AG04450 (cell line): ENCODE measurements at regions not wholly inside any gene's neighbourhood (a gene's known extent, or its start where the extent isn't known, plus 50 kb on each side); places are given as distances from the start of the nearest gene placed in this dataset.
A peak's percentile ranks its signal among the peaks of the same experiment; 100 is the strongest.

Source experiments
- CTCF ChIA-PET: fragments of 300-600, 350-600 bp; formaldehyde crosslinking; extraction: SDS; loops from one replicate; lab custom pipeline; 2022; ENCODE audit warnings: antibody characterized with exemption, inconsistent platforms; lab: Charles Lee
- POLR2A ChIA-PET: fragments of 350-600 bp; formaldehyde crosslinking; extraction: SDS; loops from one replicate; lab custom pipeline; 2021; ENCODE audit warnings: antibody characterized with exemption, inconsistent platforms; lab: Yijun Ruan, JAX
- DNase-seq: peaks from one replicate; pipeline ENCODE4 v3.0.0-alpha.2; 2011; ENCODE audit warnings: low read depth, low spot score
- H3K27ac ChIP-seq: one replicate; pipeline ENCODE4 v1.5.1; 2012; ENCODE audit warnings: low read depth, low read length, control low read depth
- H3K27me3 ChIP-seq: one replicate; pipeline ENCODE4 v1.6.0; 2012; ENCODE audit warnings: low read length; ENCODE audit not compliant: control insufficient read depth, insufficient read depth
- H3K4me3 ChIP-seq: 2 replicates; pipeline ENCODE4 v1.5.1; 2011; ENCODE audit warnings: mild to moderate bottlenecking, low read depth, low read length, control low read depth
- H3K9me3 ChIP-seq: 2 replicates; pipeline ENCODE4 v1.5.1; 2012; ENCODE audit warnings: low read length; ENCODE audit not compliant: control insufficient read depth, insufficient read depth
- CTCF ChIP-seq: IDR thresholded peaks from 2 replicates; pipeline ENCODE4 v1.5.1; 2011; ENCODE audit warnings: low read depth, low read length, control low read depth, inconsistent platforms

- ChIA-PET CTCF (no interaction called here), POLR2A (interaction anchor here (0.5 to 0.7 kb wide), 2 partner anchors 19 to 1397 kb away, joined by 4 read pairs; no protein-coding TSS in a partner anchor)
- no peak for TF ChIP-seq CTCF
- peak; percentile 83 for DNase-seq
- H3K27me3 ChIP-seq = no peaks in the 10 kb centered on the region
- no peaks in the 10 kb centered on the region for H3K9me3 ChIP-seq
- H3K4me3 ChIP-seq = no peak overlapping the region
- H3K27ac ChIP-seq = peak overlapping the region; percentile 85
These were observed 899.1 kb upstream of the AUTS2 start for GRCh38 chr7:68699090-68699711.

GRCh38 chr7:68700414-68700813, 897.9 kb upstream of the AUTS2 start:
- Histone ChIP-seq H3K4me3 (no peak overlapping the region), H3K9me3 (no peaks in the 10 kb centered on the region), H3K27ac (no peak overlapping the region), H3K27me3 (no peaks in the 10 kb centered on the region)
- ChIA-PET POLR2A (interaction anchor here (0.6 to 0.7 kb wide), 2 partner anchors 9 to 20 kb away, joined by 4 to 5 read pairs; no protein-coding TSS in a partner anchor), CTCF (no interaction called here)
- no peak for DNase-seq
- TF ChIP-seq CTCF = no peak

- peak overlapping the region; percentile 86 for H3K27ac ChIP-seq
- no peaks in the 10 kb centered on the region for H3K27me3 ChIP-seq
- no peaks in the 10 kb centered on the region for H3K9me3 ChIP-seq
- peak; percentile 66 for DNase-seq
- ChIA-PET POLR2A (interaction anchor here (1.2 kb wide), 1 partner anchor 8 kb away, joined by 3 read pairs; no protein-coding TSS in a partner anchor), CTCF (no interaction called here)
- TF ChIP-seq CTCF = no peak
- H3K4me3 ChIP-seq = no peak overlapping the region
These were observed 892.0 kb upstream of the AUTS2 start for GRCh38 chr7:68706291-68706690.

- Histone ChIP-seq H3K27ac (peak overlapping the region; percentile 21), H3K27me3 (no peaks in the 10 kb centered on the region), H3K9me3 (no peaks in the 10 kb centered on the region), H3K4me3 (no peak overlapping the region)
- DNase-seq = no peak
- no peak for TF ChIP-seq CTCF
- POLR2A ChIA-PET = interaction anchor here (1.2 kb wide), 1 partner anchor 9 kb away, joined by 3 read pairs; no protein-coding TSS in a partner anchor
- CTCF ChIA-PET = no interaction called here
These were observed 891.1 kb upstream of the AUTS2 start for GRCh38 chr7:68707159-68707558.

GRCh38 chr7:68707958-68708357, 890.3 kb upstream of the AUTS2 start:
- Histone ChIP-seq H3K4me3 (no peak overlapping the region), H3K9me3 (no peaks in the 10 kb centered on the region), H3K27ac (no peak overlapping the region), H3K27me3 (no peaks in the 10 kb centered on the region)
- POLR2A ChIA-PET = no interaction called here
- no peak for TF ChIP-seq CTCF
- no peak for DNase-seq
- CTCF ChIA-PET = no interaction called here
